ENCODE measurements at regions not wholly inside any gene's neighbourhood (a gene's known extent, or its start where the extent isn't known, plus 50 kb on each side); places are given as distances from the start of the nearest gene placed in this dataset.

GRCh38 chr6:49327571-49327970, 135.5 kb downstream of the MMUT start:
- FAIRE-seq (no peak), DNase-seq (ENCODE audit: low read depth) (no peak)
- Histone ChIP-seq H3K36me3 (ENCODE audit: control insufficient read depth, insufficient read depth, low read length) (no peaks in the 10 kb centered on the region), H3K4me3 (ENCODE audit: low read depth, low read length) (no peak overlapping the region), H3K27me3 (ENCODE audit: control insufficient read depth, insufficient read depth, low read length) (no peaks in the 10 kb centered on the region)
- no peak for TF ChIP-seq CTCF (IDR thresholded peaks at IDR 0.05; ENCODE audit: insufficient read depth, low read length, severe bottlenecking)

- H3K36me3 ChIP-seq (ENCODE audit: control insufficient read depth, insufficient read depth, low read length), result no peaks in the 10 kb centered on the region
- no peak overlapping the region for H3K4me3 ChIP-seq (ENCODE audit: low read depth, low read length)
- TF ChIP-seq CTCF (IDR thresholded peaks at IDR 0.05; ENCODE audit: insufficient read depth, low read length, severe bottlenecking), result no peak
- no peaks in the 10 kb centered on the region for H3K27me3 ChIP-seq (ENCODE audit: control insufficient read depth, insufficient read depth, low read length)
- DNase-seq (ENCODE audit: low read depth), result peak; percentile 66
- FAIRE-seq, result no peak
Observed at GRCh38 chr6:49327005-49327404, 136.0 kb downstream of the MMUT start.

- no peak for TF ChIP-seq CTCF (IDR thresholded peaks at IDR 0.05; ENCODE audit: insufficient read depth, low read length, severe bottlenecking)
- FAIRE-seq (no peak), DNase-seq (ENCODE audit: low read depth) (peak; percentile 94)
- H3K36me3 ChIP-seq (ENCODE audit: control insufficient read depth, insufficient read depth, low read length), result no peaks in the 10 kb centered on the region
- no peak overlapping the region for H3K4me3 ChIP-seq (ENCODE audit: low read depth, low read length)
- H3K27me3 ChIP-seq (ENCODE audit: control insufficient read depth, insufficient read depth, low read length), result no peaks in the 10 kb centered on the region
Observed at GRCh38 chr6:49326347-49326746, 136.7 kb downstream of the MMUT start.

- TF ChIP-seq CTCF (IDR thresholded peaks at IDR 0.05; ENCODE audit: insufficient read depth, low read length, severe bottlenecking), result no peak
- FAIRE-seq (no peak), DNase-seq (ENCODE audit: low read depth) (peak; percentile 67)
- Histone ChIP-seq H3K27me3 (ENCODE audit: control insufficient read depth, insufficient read depth, low read length) (no peaks in the 10 kb centered on the region), H3K36me3 (ENCODE audit: control insufficient read depth, insufficient read depth, low read length) (no peaks in the 10 kb centered on the region), H3K4me3 (ENCODE audit: low read depth, low read length) (no peak overlapping the region)
Observed at GRCh38 chr6:49325891-49326290, 137.2 kb downstream of the MMUT start.

GRCh38 chr6:49322861-49323260, 140.2 kb downstream of the MMUT start:
- FAIRE-seq (no peak), DNase-seq (ENCODE audit: low read depth) (no peak)
- Histone ChIP-seq H3K36me3 (ENCODE audit: control insufficient read depth, insufficient read depth, low read length) (no peaks in the 10 kb centered on the region), H3K4me3 (ENCODE audit: low read depth, low read length) (no peak overlapping the region), H3K27me3 (ENCODE audit: control insufficient read depth, insufficient read depth, low read length) (no peaks in the 10 kb centered on the region)
- no peak for TF ChIP-seq CTCF (IDR thresholded peaks at IDR 0.05; ENCODE audit: insufficient read depth, low read length, severe bottlenecking)

GRCh38 chr6:49321561-49322072, 141.4 kb downstream of the MMUT start:
- TF ChIP-seq CTCF (IDR thresholded peaks at IDR 0.05; ENCODE audit: insufficient read depth, low read length, severe bottlenecking), result no peak
- H3K36me3 ChIP-seq (ENCODE audit: control insufficient read depth, insufficient read depth, low read length), result no peaks in the 10 kb centered on the region
- DNase-seq (ENCODE audit: low read depth) (no peak), FAIRE-seq (no peak)
- H3K27me3 ChIP-seq (ENCODE audit: control insufficient read depth, insufficient read depth, low read length), result no peaks in the 10 kb centered on the region
- H3K4me3 ChIP-seq (ENCODE audit: low read depth, low read length), result no peak overlapping the region
